ENCODE measurements at regions not wholly inside any gene's neighbourhood (a gene's known extent, or its start where the extent isn't known, plus 50 kb on each side); places are given as distances from the start of the nearest gene placed in this dataset.

- TF ChIP-seq TAF1 (IDR thresholded peaks at IDR 0.05; ENCODE audit: low read depth, low read length) (no peak), POLR2AphosphoS5 (IDR thresholded peaks at IDR 0.05; ENCODE audit: low read depth, low read length) (no peak), SPI1 (IDR thresholded peaks at IDR 0.05; ENCODE audit: low read depth, low read length) (no peak), POLR2A (IDR thresholded peaks at IDR 0.05; ENCODE audit: low read depth, low read length) (no peak), PAX5 (IDR thresholded peaks at IDR 0.05; ENCODE audit: insufficient read depth, low read length, severe bottlenecking) (no peak), POU2F2 (IDR thresholded peaks at IDR 0.05; ENCODE audit: low read depth, low read length) (no peak)
Observed at GRCh38 chr21:14748662-14749061, 202.5 kb upstream of the SAMSN1 start.

Measured in GM12891 (cell line).